Keratinocyte (primary cell): ENCODE measurements at regions not wholly inside any gene's neighbourhood (a gene's known extent, or its start where the extent isn't known, plus 50 kb on each side); places are given as distances from the start of the nearest gene placed in this dataset.

Experiments
- DNase-seq: peaks from one replicate; pipeline ENCODE4 v3.0.0-alpha.2; 2011; ENCODE audit warnings: low read depth, missing footprints, low spot score
- FAIRE-seq: peaks from 2 replicates; lab custom pipeline; 2011; peaks lifted over from hg19 to GRCh38; lab: Jason Lieb, UNC
- H2AFZ ChIP-seq: 2 replicates; pipeline ENCODE4 v1.6.0; 2012; ENCODE audit warnings: low read length, control low read depth, inconsistent platforms; ENCODE audit not compliant: control insufficient read depth
- H3K27ac ChIP-seq: 2 replicates; pipeline ENCODE4 v1.5.1; 2011; ENCODE audit warnings: low read length; ENCODE audit not compliant: control insufficient read depth, insufficient read depth
- H3K27me3 ChIP-seq: 3 replicates; pipeline ENCODE4 v1.6.0; 2011; ENCODE audit warnings: low read length; ENCODE audit not compliant: control insufficient read depth, insufficient read depth; ENCODE audit errors: extremely low read depth
- H3K36me3 ChIP-seq, 2 experiments: 2 replicates in 1 of 2; 3 replicates in 1 of 2; pipeline ENCODE4 v1.5.1; 2011; ENCODE audit warnings: low read length in 2 of 2, mild to moderate bottlenecking in 1 of 2; ENCODE audit not compliant: control insufficient read depth in 2 of 2, insufficient read depth in 2 of 2; ENCODE audit errors: extremely low read depth in 1 of 2
- H3K4me1 ChIP-seq: 3 replicates; pipeline ENCODE4 v1.5.1; 2011; ENCODE audit warnings: low read length; ENCODE audit not compliant: control insufficient read depth, insufficient read depth; ENCODE audit errors: extremely low read depth
- H3K4me2 ChIP-seq: 3 replicates; pipeline ENCODE4 v1.6.0; 2011; ENCODE audit warnings: low read depth, low read length; ENCODE audit not compliant: control insufficient read depth, insufficient read depth; ENCODE audit errors: extremely low read depth
- H3K4me3 ChIP-seq, 3 experiments: fragments of 200-600 bp in 1 of 3; sonication (generic) in 1 of 3; 2 replicates in 2 of 3; 3 replicates in 1 of 3; pipeline ENCODE4 v1.5.1; 2011 to 2016; ENCODE audit warnings: low read length in 3 of 3, mild to moderate bottlenecking in 3 of 3, control low read depth in 2 of 3, inconsistent platforms in 1 of 3, low read depth in 1 of 3, mixed read lengths in 1 of 3, mixed run types in 1 of 3, moderate library complexity in 1 of 3; ENCODE audit not compliant: control insufficient read depth in 2 of 3, insufficient read depth in 2 of 3; ENCODE audit errors: extremely low read depth in 1 of 3
- H3K79me2 ChIP-seq: 2 replicates; pipeline ENCODE4 v1.6.0; 2012; ENCODE audit warnings: low read length; ENCODE audit not compliant: control insufficient read depth, insufficient read depth
- H3K9ac ChIP-seq: 3 replicates; pipeline ENCODE4 v1.6.0; 2011; ENCODE audit warnings: low read length; ENCODE audit not compliant: control insufficient read depth, insufficient read depth; ENCODE audit errors: extremely low read depth
- H3K9me1 ChIP-seq: 3 replicates; pipeline ENCODE4 v1.6.0; 2011; ENCODE audit warnings: low read length; ENCODE audit not compliant: control insufficient read depth, insufficient read depth; ENCODE audit errors: extremely low read depth
- H3K9me3 ChIP-seq: 2 replicates; pipeline ENCODE4 v1.5.1; 2012; ENCODE audit warnings: low read depth, low read length; ENCODE audit not compliant: control insufficient read depth
- H4K20me1 ChIP-seq: 3 replicates; pipeline ENCODE4 v1.6.0; 2011; ENCODE audit warnings: low read length; ENCODE audit not compliant: control insufficient read depth, insufficient read depth; ENCODE audit errors: extremely low read depth
- CTCF ChIP-seq, 3 experiments: IDR thresholded peaks in 1 of 3; conservative IDR thresholded peaks in 1 of 3; optimal IDR thresholded peaks in 1 of 3; 2 replicates in 2 of 3; 3 replicates in 1 of 3; pipeline versions ENCODE3 to v1.5.1; 2011; ENCODE audit warnings: low read length in 3 of 3, mild to moderate bottlenecking in 3 of 3, moderate library complexity in 2 of 3, control low read depth in 1 of 3, inconsistent platforms in 1 of 3; ENCODE audit not compliant: insufficient read depth in 2 of 3; ENCODE audit errors: extremely low read depth in 1 of 3
- EZH2 ChIP-seq: IDR thresholded peaks from one replicate; pipeline ENCODE4 v1.6.1; 2012; ENCODE audit warnings: inconsistent platforms, mild to moderate bottlenecking, low read length, moderate library complexity
- dilution Hi-C: fragments of 300-500 bp; cut with MboI; formaldehyde crosslinking; loops from one replicate; pipeline ENCODE4 v1.7.0; 2020; ENCODE audit warnings: low sequenced_read_pairs; ENCODE audit not compliant: extremely low pct_ligation_motif_present

DNA sequence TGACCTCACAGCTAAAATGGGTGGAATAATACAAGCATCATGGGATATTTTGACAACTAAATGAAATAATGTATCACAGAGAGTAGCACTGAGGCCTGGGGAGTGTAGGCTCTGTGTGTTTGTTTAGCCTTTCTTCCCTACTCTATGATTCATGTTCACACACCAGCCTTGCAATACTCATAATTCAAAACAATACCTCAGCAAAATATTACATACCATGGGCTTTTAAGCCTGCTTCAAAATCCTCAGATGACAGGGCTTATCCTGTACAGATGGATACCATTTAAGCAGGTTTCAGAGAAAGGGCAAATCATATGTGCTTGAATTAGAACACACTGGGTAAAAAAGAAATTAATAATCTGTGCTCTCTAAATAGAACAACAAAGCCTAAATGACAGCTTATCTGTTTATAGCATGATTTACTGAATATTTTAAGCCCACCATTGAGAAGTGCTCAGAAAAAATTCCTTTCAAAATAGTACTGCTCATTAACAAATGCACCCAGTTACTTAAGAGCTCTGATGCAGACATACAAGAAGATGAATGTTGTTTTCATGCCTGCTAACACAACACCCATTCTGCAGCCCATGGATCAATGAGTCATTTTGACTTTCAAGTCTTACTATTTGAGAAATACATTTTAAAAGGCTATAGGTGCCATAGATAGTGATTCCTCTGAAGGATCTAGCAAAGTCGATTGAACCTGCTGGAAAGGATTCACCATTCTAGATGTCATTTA, 84.9 kb upstream of the ADAMTS20 start:
- Histone ChIP-seq H4K20me1 (no peaks in the 10 kb centered on the region), H3K36me3 (no peaks in the 10 kb centered on the region), H3K4me1 (no peaks in the 10 kb centered on the region), H2AFZ (no peak overlapping the region), H3K27me3 (no peaks in the 10 kb centered on the region), H3K9ac (no peak overlapping the region), H3K4me3 (no peak overlapping the region), H3K27ac (no peak overlapping the region), H3K9me3 (no peaks in the 10 kb centered on the region), H3K4me2 (no peak overlapping the region), H3K9me1 (no peaks in the 10 kb centered on the region), H3K79me2 (no peaks in the 10 kb centered on the region)
- FAIRE-seq (no peak), DNase-seq (peak; percentile 0)
- dilution Hi-C loops: no loop called here
- TF ChIP-seq EZH2 (no peak), CTCF (optimal IDR thresholded peaks at IDR 0.05 in 1 of 3, IDR thresholded peaks at IDR 0.05 in 1 of 3, conservative IDR thresholded peaks at IDR 0.05 in 1 of 3; ENCODE audit: extremely low read depth in 1 of 3, insufficient read depth in 2 of 3, low read length in 3 of 3) (no peak)

GRCh38 chr12:43621262-43621661, 69.3 kb upstream of the ADAMTS20 start:
- Histone ChIP-seq H3K27me3 (no peaks in the 10 kb centered on the region), H3K27ac (no peak overlapping the region), H3K9ac (no peak overlapping the region), H3K79me2 (no peaks in the 10 kb centered on the region), H3K36me3 (no peaks in the 10 kb centered on the region), H3K4me1 (no peaks in the 10 kb centered on the region), H4K20me1 (no peaks in the 10 kb centered on the region), H3K9me1 (no peaks in the 10 kb centered on the region), H3K9me3 (no peaks in the 10 kb centered on the region), H3K4me3 (no peak overlapping the region), H3K4me2 (no peak overlapping the region), H2AFZ (no peak overlapping the region)
- peak in 1 of 3 experiments; percentile 1 for TF ChIP-seq CTCF (optimal IDR thresholded peaks at IDR 0.05 in 1 of 3, IDR thresholded peaks at IDR 0.05 in 1 of 3, conservative IDR thresholded peaks at IDR 0.05 in 1 of 3; ENCODE audit: extremely low read depth in 1 of 3, insufficient read depth in 2 of 3, low read length in 3 of 3)
- no peak for TF ChIP-seq EZH2
- dilution Hi-C loops: no loop called here
- FAIRE-seq (no peak), DNase-seq (no peak)
